A549 (cell line): ENCODE measurements at regions not wholly inside any gene's neighbourhood (a gene's known extent, or its start where the extent isn't known, plus 50 kb on each side); places are given as distances from the start of the nearest gene placed in this dataset.

Experiments
- ATAC-seq, 2 experiments: fragments of 200-7000 bp in 1 of 2; fragments of >200 bp in 1 of 2; cut with Nextera tagmentation in 1 of 2; cut with Tn5 transposase in 1 of 2; 3 replicates each; pipeline versions ENCODE4 v1.8.0 to v1.9.1; 2018 to 2020; ENCODE audit warnings: mild to moderate bottlenecking in 1 of 2, moderate library complexity in 1 of 2
- CTCF ChIA-PET: fragments of 300-600 bp; sonication (Branson Sonifier 250); formaldehyde crosslinking; extraction: SDS; loops from one replicate; lab custom pipeline; 2021; ENCODE audit warnings: antibody characterized with exemption, inconsistent platforms; lab: Yijun Ruan, JAX
- POLR2A ChIA-PET: fragments of 350-600 bp; formaldehyde crosslinking; extraction: SDS; loops from one replicate; lab custom pipeline; 2021; ENCODE audit warnings: antibody characterized with exemption, inconsistent platforms; lab: Yijun Ruan, JAX
- DNase-seq, 2 experiments: peaks; one replicate each; pipeline versions ENCODE4 v3.0.0 to v3.0.0-alpha.2; 2011 to 2016; ENCODE audit warnings: low read depth in 1 of 2, low spot score in 1 of 2
- FAIRE-seq: peaks from 2 replicates; lab custom pipeline; 2011; peaks lifted over from hg19 to GRCh38; lab: Jason Lieb, UNC
- H3K27ac ChIP-seq, 2 experiments: fragments of >200 bp; sonication (Bioruptor Twin); formaldehyde crosslinking; 3 replicates each; pipeline ENCODE4 v1.5.1; 2016 to 2017
- H3K4me1 ChIP-seq: fragments of >200 bp; sonication (Bioruptor Twin); formaldehyde crosslinking; 3 replicates; pipeline ENCODE4 v1.6.1; 2016
- H3K4me2 ChIP-seq: fragments of >200 bp; sonication (Bioruptor Twin); formaldehyde crosslinking; 3 replicates; pipeline ENCODE4 v1.6.1; 2016
- H3K4me3 ChIP-seq: fragments of >200 bp; sonication (Bioruptor Twin); formaldehyde crosslinking; 3 replicates; pipeline ENCODE4 v1.5.1; 2016
- H3K9me3 ChIP-seq: fragments of >200 bp; sonication (Bioruptor Twin); formaldehyde crosslinking; 3 replicates; pipeline ENCODE4 v1.6.1; 2016
- ATOH8 ChIP-seq: fragments of 250-450 bp; sonication (Bioruptor Pico); IDR thresholded peaks from 2 replicates; pipeline ENCODE4 v1.5.0; 2020; ENCODE audit warnings: low read depth, mild to moderate bottlenecking, moderate library complexity
- BCL3 ChIP-seq: fragments of >200 bp; sonication (Bioruptor Twin); formaldehyde crosslinking; IDR thresholded peaks from 3 replicates; pipeline ENCODE4 v1.6.1; 2016
- CBX8 ChIP-seq: fragments of 200-600 bp; sonication (generic); IDR thresholded peaks from 2 replicates; pipeline ENCODE4 v1.6.1; 2016
- CHD2 ChIP-seq: fragments of 150-350 bp; IDR thresholded peaks from 2 replicates; pipeline ENCODE4 v1.6.1; 2014; ENCODE audit warnings: low read length; ENCODE audit not compliant: partially characterized antibody
- CTCF ChIP-seq: fragments of >200 bp; sonication (Bioruptor Twin); formaldehyde crosslinking; IDR thresholded peaks from 3 replicates; pipeline ENCODE4 v1.5.1; 2016
- E2F6 ChIP-seq: IDR thresholded peaks from 2 replicates; pipeline ENCODE4 v1.6.1; 2012; ENCODE audit warnings: low read depth, borderline replicate concordance
- EHMT2 ChIP-seq: fragments of 200-600 bp; sonication (generic); IDR thresholded peaks from 2 replicates; pipeline ENCODE4 v1.6.1; 2016; ENCODE audit warnings: antibody characterized with exemption, low read depth, mild to moderate bottlenecking, moderate library complexity
- ESRRA ChIP-seq: fragments of 150-350 bp; IDR thresholded peaks from 2 replicates; pipeline ENCODE4 v1.6.1; 2014; ENCODE audit warnings: mild to moderate bottlenecking, low read length, borderline replicate concordance
- FOSB ChIP-seq: fragments of 250-450 bp; sonication (Bioruptor Pico); IDR thresholded peaks from 2 replicates; pipeline ENCODE4 v1.5.0; 2020; ENCODE audit warnings: mild to moderate bottlenecking, moderate library complexity
- FOSL2 ChIP-seq, 2 experiments: fragments of 450-650 bp in 1 of 2; fragments of >200 bp in 1 of 2; sonication (Bioruptor Twin) in 1 of 2; formaldehyde crosslinking; IDR thresholded peaks; 2 replicates each; pipeline versions ENCODE4 v1.5.0 to v1.6.1; 2016 to 2020; ENCODE audit warnings: mild to moderate bottlenecking in 1 of 2, moderate library complexity in 1 of 2
- HDAC2 ChIP-seq: fragments of 200-600 bp; sonication (generic); IDR thresholded peaks from 2 replicates; pipeline ENCODE4 v1.6.1; 2016
- HEYL ChIP-seq: fragments of 250-450 bp; sonication (Bioruptor Pico); IDR thresholded peaks from 2 replicates; pipeline ENCODE4 v1.8.0; 2021; ENCODE audit warnings: mild to moderate bottlenecking, moderate library complexity
- JUNB ChIP-seq: fragments of >200 bp; sonication (Bioruptor Twin); formaldehyde crosslinking; IDR thresholded peaks from 2 replicates; pipeline ENCODE4 v1.6.1; 2016
- KDM1A ChIP-seq: fragments of 200-600 bp; sonication (generic); IDR thresholded peaks from 2 replicates; pipeline ENCODE4 v1.6.1; 2016; ENCODE audit warnings: low read depth, mild to moderate bottlenecking
- MAFK ChIP-seq: fragments of 450-650 bp; IDR thresholded peaks from 2 replicates; pipeline ENCODE4 v1.6.1; 2014; ENCODE audit not compliant: partially characterized antibody
- MAX ChIP-seq: IDR thresholded peaks from 2 replicates; pipeline ENCODE4 v1.6.1; 2012
- MAZ ChIP-seq: fragments of 150-350 bp; IDR thresholded peaks from 2 replicates; pipeline ENCODE4 v1.6.1; 2014; ENCODE audit warnings: antibody characterized with exemption, low read depth, low read length, borderline replicate concordance
- MYC ChIP-seq: IDR thresholded peaks from 2 replicates; pipeline ENCODE4 v1.6.1; 2012; ENCODE audit warnings: mild to moderate bottlenecking, inconsistent platforms, low read length, improper control_type of control experiment, borderline replicate concordance
- NFE2L2 ChIP-seq: fragments of 150-350 bp; conservative IDR thresholded peaks from 2 replicates; pipeline ENCODE4 v1.6.1; 2014; ENCODE audit warnings: low read length
- NR3C1 ChIP-seq: fragments of >200 bp; sonication (Bioruptor Twin); formaldehyde crosslinking; IDR thresholded peaks from 3 replicates; pipeline ENCODE4 v1.6.1; 2017
- PBX3 ChIP-seq: IDR thresholded peaks from 2 replicates; pipeline ENCODE4 v1.6.1; 2012
- POLR2A ChIP-seq: IDR thresholded peaks from 2 replicates; pipeline ENCODE4 v1.6.1; 2012; ENCODE audit warnings: mild to moderate bottlenecking, low read length
- POLR2AphosphoS2 ChIP-seq: conservative IDR thresholded peaks from 2 replicates; pipeline ENCODE4 v1.6.1; 2012; ENCODE audit warnings: low read length, improper control_type of control experiment, inconsistent platforms
- RAD21 ChIP-seq, 2 experiments: fragments of >200 bp in 1 of 2; sonication (Bioruptor Twin) in 1 of 2; formaldehyde crosslinking in 1 of 2; IDR thresholded peaks in 1 of 2; conservative IDR thresholded peaks in 1 of 2; 2 replicates in 1 of 2; 3 replicates in 1 of 2; pipeline ENCODE4 v1.6.1; 2012 to 2018; ENCODE audit warnings: inconsistent platforms in 1 of 2
- RARB ChIP-seq: fragments of 250-450 bp; sonication (Bioruptor Pico); IDR thresholded peaks from 2 replicates; pipeline ENCODE4 v1.8.0; 2021; ENCODE audit warnings: mild to moderate bottlenecking, moderate library complexity
- RCOR1 ChIP-seq: fragments of 150-350 bp; IDR thresholded peaks from 2 replicates; pipeline ENCODE4 v1.6.1; 2014; ENCODE audit warnings: antibody characterized with exemption, low read length, low read depth
- RFX5 ChIP-seq: fragments of 450-650 bp; IDR thresholded peaks from 2 replicates; pipeline ENCODE4 v1.7.1; 2014; ENCODE audit warnings: antibody characterized with exemption, mild to moderate bottlenecking, moderate library complexity
- TFCP2L1 ChIP-seq: fragments of 250-450 bp; sonication (Bioruptor Pico); IDR thresholded peaks from 2 replicates; pipeline ENCODE4 v1.5.0; 2021; ENCODE audit warnings: mild to moderate bottlenecking
- TP53 ChIP-seq: fragments of 250-450 bp; sonication (Bioruptor Pico); IDR thresholded peaks from 2 replicates; pipeline ENCODE4 v1.5.0; 2021; ENCODE audit warnings: mild to moderate bottlenecking, moderate library complexity
- ZC3H11A ChIP-seq: fragments of 450-650 bp; IDR thresholded peaks from 2 replicates; pipeline ENCODE4 v1.6.1; 2014; ENCODE audit warnings: antibody characterized with exemption, mild to moderate bottlenecking
- ZNF302 ChIP-seq: fragments of 250-450 bp; sonication (Bioruptor Pico); IDR thresholded peaks from 2 replicates; pipeline ENCODE4 v1.9.0; 2021; ENCODE audit warnings: inconsistent platforms, mild to moderate bottlenecking, moderate library complexity
- WGBS: methylation state at CpG from one replicate; pipeline ENCODE4 v1.1.6; 2017; ENCODE audit errors: missing lambda C conversion rate; 5-methylcytosine and 5-hydroxymethylcytosine counted together

GRCh38 chr10:121049923-121050322 lies 198.8 kb downstream of the WDR11 start:
- no peak overlapping the region for H3K4me2 ChIP-seq
- 4% methylated on average over 1 of the region's 1 CpG for WGBS
- H3K4me1 ChIP-seq = no peaks in the 10 kb centered on the region
- no peaks in the 10 kb centered on the region; the same call in 2 of the 3 replicates for H3K9me3 ChIP-seq
- ATAC-seq = no peak
- FAIRE-seq = no peak
- CTCF ChIA-PET = no interaction called here
- no peak for DNase-seq
- no peak overlapping the region for H3K27ac ChIP-seq
- no peak overlapping the region for H3K4me3 ChIP-seq
- POLR2A ChIA-PET = no interaction called here
- TF ChIP-seq HDAC2 (no peak), POLR2A (no peak), ESRRA (no peak), FOSB (no peak), ATOH8 (no peak), PBX3 (no peak), KDM1A (no peak), MAFK (no peak), TFCP2L1 (no peak), FOSL2 (IDR thresholded peaks at IDR 0.05) (no peak), FOSL2 (CRISPR knock-in tag; IDR thresholded peaks at IDR 0.05) (no peak), CTCF (no peak), EHMT2 (no peak), ZNF302 (CRISPR knock-in tag) (no peak), CBX8 (no peak), POLR2AphosphoS2 (no peak), E2F6 (no peak), TP53 (CRISPR knock-in tag) (no peak), RARB (no peak), RAD21 (conservative IDR thresholded peaks at IDR 0.05 in 1 of 2, IDR thresholded peaks at IDR 0.05 in 1 of 2) (no peak), BCL3 (no peak)
- TF ChIP-seq, all 56 proteins: peak for 0

- Histone ChIP-seq H3K4me3 (no peak overlapping the region), H3K27ac (no peak overlapping the region), H3K4me2 (no peak overlapping the region), H3K4me1 (no peaks in the 10 kb centered on the region), H3K9me3 (no peaks in the 10 kb centered on the region; the same call in 2 of the 3 replicates)
- FAIRE-seq (no peak), ATAC-seq (no peak), DNase-seq (no peak)
- CTCF ChIA-PET = no interaction called here
- POLR2A ChIA-PET = no interaction called here
- no peak for TF ChIP-seq ZNF302 (CRISPR knock-in tag)
- TF ChIP-seq PBX3 = no peak
- no peak for TF ChIP-seq NFE2L2
- no peak for TF ChIP-seq ZC3H11A
- no peak for TF ChIP-seq FOSB
- no peak for TF ChIP-seq MYC
- TF ChIP-seq TFCP2L1 = no peak
- no peak for TF ChIP-seq CHD2
- no peak for TF ChIP-seq NR3C1
- TF ChIP-seq ESRRA = no peak
- no peak for TF ChIP-seq CBX8
- TF ChIP-seq MAX = no peak
- TF ChIP-seq MAZ = no peak
- TF ChIP-seq RARB = no peak
- TF ChIP-seq RCOR1 = no peak
- TF ChIP-seq HEYL (CRISPR knock-in tag) = no peak
- no peak for TF ChIP-seq EHMT2
- TF ChIP-seq RFX5 = no peak
- no peak for TF ChIP-seq JUNB
- WGBS = 6% methylated on average over 3 of the region's 3 CpGs
Measured at GRCh38 chr10:121051171-121051570, 200.0 kb downstream of the WDR11 start.
